Ovary (tissue), 3 donors: ENCODE measurements at regions not wholly inside any gene's neighbourhood (a gene's known extent, or its start where the extent isn't known, plus 50 kb on each side); places are given as distances from the start of the nearest gene placed in this dataset.

Experiments used
- CTCF ChIP-seq, 3 donors: fragments of 450-650 bp in 2 of 3; fragments of 200-600 bp in 1 of 3; IDR thresholded peaks; one replicate each; pipeline versions ENCODE4 v1.5.1 to v1.8.0; 2016 to 2022; ENCODE audit warnings: antibody characterized with exemption in 3 of 3, mild to moderate bottlenecking in 1 of 3
- EP300 ChIP-seq: sonication (generic); formaldehyde crosslinking; IDR thresholded peaks from one replicate; pipeline ENCODE4 v1.6.1; 2017; ENCODE audit warnings: antibody characterized with exemption
- POLR2A ChIP-seq: fragments of 450-650 bp; IDR thresholded peaks from one replicate; pipeline ENCODE4 v1.6.1; 2017; ENCODE audit warnings: antibody characterized with exemption, mild to moderate bottlenecking, moderate library complexity
- donor health status: DM: no; HTN: no; CAD: no.

- TF ChIP-seq POLR2A (no peak), CTCF (IDR thresholded peaks at IDR 0.05) (no peak), EP300 (no peak)
These were observed 598.0 kb downstream of the EFNB2 start for GRCh38 chr13:105937451-105937850.
